Muscle layer of colon (tissue), 2 donors: ENCODE measurements at regions not wholly inside any gene's neighbourhood (a gene's known extent, or its start where the extent isn't known, plus 50 kb on each side); places are given as distances from the start of the nearest gene placed in this dataset.
"Not testable (repeated sequence)": the region's sequence is repeated elsewhere in the genome, so short reads cannot be mapped to it uniquely, and the experiment has no call there.

Experiments used
- H3K27ac ChIP-seq: one replicate; pipeline ENCODE4 v1.7.0; 2013; ENCODE audit warnings: low read depth, mild to moderate bottlenecking, low read length, moderate library complexity
- H3K27me3 ChIP-seq, 2 donors: one replicate each; pipeline ENCODE4 v1.7.0; 2013; ENCODE audit warnings: low read length in 2 of 2, mild to moderate bottlenecking in 2 of 2; ENCODE audit not compliant: insufficient read depth in 2 of 2, control insufficient read depth in 1 of 2
- H3K36me3 ChIP-seq: one replicate; pipeline ENCODE4 v1.7.0; 2013; ENCODE audit warnings: mild to moderate bottlenecking, low read length; ENCODE audit not compliant: insufficient read depth
- H3K4me1 ChIP-seq: one replicate; pipeline ENCODE4 v1.7.0; 2013; ENCODE audit warnings: mild to moderate bottlenecking, low read length; ENCODE audit not compliant: insufficient read depth
- H3K4me3 ChIP-seq, 2 donors: one replicate each; pipeline ENCODE4 v1.7.0; 2013; ENCODE audit warnings: low read length in 2 of 2, low read depth in 1 of 2, mild to moderate bottlenecking in 1 of 2, moderate library complexity in 1 of 2
- H3K9ac ChIP-seq: one replicate; pipeline ENCODE4 v1.7.0; 2013; ENCODE audit warnings: low read length
- H3K9me3 ChIP-seq: one replicate; pipeline ENCODE4 v1.7.0; 2013; ENCODE audit warnings: mild to moderate bottlenecking, low read length
- donor health status: abdominal sarcoma.
- donor health status: Adenocarcinoma of cecum.

DNA sequence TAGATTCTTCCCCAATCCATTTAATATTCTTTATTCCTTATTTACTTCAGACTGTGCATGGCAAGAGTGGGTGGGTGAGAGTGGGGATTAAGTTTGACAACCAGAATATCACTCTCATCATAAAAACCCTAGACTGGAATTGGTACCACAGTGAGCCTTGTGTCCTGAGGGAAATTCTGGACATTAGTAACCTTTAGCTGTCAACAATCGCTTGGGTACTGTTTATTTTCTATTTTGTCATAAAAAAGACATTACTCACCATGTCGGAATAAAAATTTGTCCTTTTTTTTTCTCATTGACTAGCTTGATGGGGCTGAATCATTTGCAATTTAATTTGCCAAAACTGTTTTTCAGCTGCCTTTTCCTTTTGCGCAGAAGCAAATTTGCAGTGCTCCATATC, 176.1 kb upstream of the SEMA3C start:
- no peak overlapping the region for H3K27ac ChIP-seq

GRCh38 chr7:81081616-81082015, 162.8 kb upstream of the SEMA3C start:
- Histone ChIP-seq H3K36me3 (no peaks in the 10 kb centered on the region), H3K27ac (no peak overlapping the region)

More for the DNA sequence above, 176.1 kb upstream of the SEMA3C start:
- Histone ChIP-seq H3K4me3 (no peak overlapping the region), H3K9ac (no peak overlapping the region), H3K9me3 (no peaks in the 10 kb centered on the region), H3K36me3 (no peaks in the 10 kb centered on the region), H3K27me3 (no peaks in the 10 kb centered on the region), H3K4me1 (no peaks in the 10 kb centered on the region)

DNA sequence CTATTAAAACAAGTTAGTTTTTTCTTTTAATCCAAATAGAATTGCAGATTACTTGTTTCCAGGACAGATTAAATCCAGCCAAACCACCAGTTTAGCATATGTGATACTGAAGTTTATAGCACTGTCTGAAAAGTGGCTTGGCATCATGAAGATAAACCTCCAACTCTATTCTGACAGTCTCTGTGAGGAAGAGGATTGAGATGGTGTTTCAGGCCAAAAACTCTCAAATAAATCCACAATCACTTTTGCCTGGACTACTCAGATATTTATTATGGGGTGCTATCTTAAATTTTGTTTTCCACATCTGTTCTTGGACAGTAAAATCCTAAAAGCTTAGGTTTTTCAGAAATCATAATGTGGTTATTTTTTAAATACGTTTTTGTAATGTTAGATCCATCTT, 161.7 kb upstream of the SEMA3C start:
- Histone ChIP-seq H3K9ac (no peak overlapping the region), H3K27me3 (no peaks in the 10 kb centered on the region), H3K36me3 (no peaks in the 10 kb centered on the region), H3K4me1 (no peaks in the 10 kb centered on the region), H3K9me3 (peaks cover 8% of the 10 kb centered on the region), H3K27ac (no peak overlapping the region), H3K4me3 (no peak overlapping the region)

More at GRCh38 chr7:81081616-81082015, 162.8 kb upstream of the SEMA3C start:
- Histone ChIP-seq H3K4me1 (no peaks in the 10 kb centered on the region), H3K4me3 (no peak overlapping the region), H3K9ac (no peak overlapping the region), H3K9me3 (peaks cover 8% of the 10 kb centered on the region), H3K27me3 (no peaks in the 10 kb centered on the region)

- H3K4me3 ChIP-seq, result no peak overlapping the region
- no peak overlapping the region for H3K27ac ChIP-seq
- no peaks in the 10 kb centered on the region for H3K27me3 ChIP-seq
- H3K36me3 ChIP-seq, result no peaks in the 10 kb centered on the region
- no peak overlapping the region for H3K9ac ChIP-seq
- H3K9me3 ChIP-seq, result peaks cover 8% of the 10 kb centered on the region
- no peaks in the 10 kb centered on the region for H3K4me1 ChIP-seq
Observed at GRCh38 chr7:81079746-81080145, 160.9 kb upstream of the SEMA3C start.

GRCh38 chr7:81075150-81075549, 156.3 kb upstream of the SEMA3C start:
- no peak overlapping the region for H3K27ac ChIP-seq
- no peaks in the 10 kb centered on the region for H3K27me3 ChIP-seq
- H3K4me3 ChIP-seq, result no peak overlapping the region
- H3K9ac ChIP-seq, result no peak overlapping the region
- peaks cover 8% of the 10 kb centered on the region for H3K9me3 ChIP-seq
- no peaks in the 10 kb centered on the region for H3K4me1 ChIP-seq
- no peaks in the 10 kb centered on the region for H3K36me3 ChIP-seq

DNA sequence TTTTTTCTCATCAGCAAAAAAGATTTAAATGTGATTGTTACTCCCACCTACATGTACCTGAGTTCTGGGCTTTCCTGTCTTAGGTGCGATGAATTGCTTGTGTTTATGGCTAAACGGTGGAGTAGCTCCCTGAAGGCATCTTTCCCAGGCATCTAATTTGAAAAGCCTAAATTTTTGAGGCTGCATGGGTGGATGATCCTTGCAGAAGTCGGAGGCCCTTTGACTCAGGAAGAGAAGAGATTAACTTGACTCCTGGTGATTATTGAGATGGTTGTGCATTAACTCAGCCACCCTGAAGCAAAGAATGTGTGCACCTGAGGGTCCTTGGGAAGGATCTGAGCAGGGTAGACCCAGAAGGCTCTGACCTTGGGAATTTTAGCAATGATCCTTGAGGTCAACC, 155.6 kb upstream of the SEMA3C start:
- H3K4me1 ChIP-seq, result no peaks in the 10 kb centered on the region
- H3K9ac ChIP-seq, result no peak overlapping the region
- H3K27ac ChIP-seq, result no peak overlapping the region
- H3K27me3 ChIP-seq, result no peaks in the 10 kb centered on the region
- no peaks in the 10 kb centered on the region for H3K36me3 ChIP-seq
- H3K9me3 ChIP-seq, result peaks cover 8% of the 10 kb centered on the region
- no peak overlapping the region for H3K4me3 ChIP-seq

DNA sequence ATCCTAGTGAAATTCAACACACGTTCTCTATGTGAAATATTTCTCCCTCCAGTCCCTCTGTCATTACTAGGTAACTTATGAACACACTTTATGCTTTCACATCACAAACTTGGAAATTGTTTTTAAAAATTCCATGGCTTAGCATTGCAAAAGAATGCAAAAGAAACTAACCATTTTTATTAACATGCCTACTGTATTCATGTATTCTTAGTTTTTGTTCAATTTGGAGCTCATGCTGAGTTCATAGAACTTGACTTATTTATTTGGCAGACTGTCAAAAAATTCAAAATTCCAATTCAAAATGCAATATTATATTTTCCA, 155.0 kb upstream of the SEMA3C start:
- Histone ChIP-seq H3K27me3 (no peaks in the 10 kb centered on the region), H3K4me1 (no peaks in the 10 kb centered on the region), H3K27ac (no peak overlapping the region), H3K9me3 (peaks cover 8% of the 10 kb centered on the region), H3K36me3 (no peaks in the 10 kb centered on the region), H3K9ac (no peak overlapping the region), H3K4me3 (no peak overlapping the region)

DNA sequence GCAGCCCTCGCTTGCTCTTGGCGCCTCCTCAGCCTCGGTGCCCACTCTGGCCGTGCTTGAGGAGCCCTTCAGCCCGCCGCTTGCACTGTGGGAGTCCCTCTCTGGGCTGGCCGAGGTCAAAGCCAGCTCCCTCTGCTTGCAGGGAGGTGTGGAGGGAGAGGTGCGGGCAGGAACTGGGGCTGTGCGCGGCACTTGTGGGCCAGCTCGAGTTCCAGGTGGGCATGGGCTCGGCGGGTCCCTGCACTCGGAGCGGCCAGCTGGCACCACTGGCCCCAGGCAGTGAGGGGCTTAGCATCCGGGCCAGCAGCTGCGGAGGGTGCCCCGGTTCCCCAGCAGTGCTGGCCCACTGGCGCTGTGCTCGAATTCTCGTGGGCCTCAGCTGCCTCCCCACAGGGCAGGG, 152.1 kb upstream of the SEMA3C start:
- H3K9me3 ChIP-seq, result no peaks in the 10 kb centered on the region
- no peaks in the 10 kb centered on the region for H3K4me1 ChIP-seq
- no peak overlapping the region for H3K27ac ChIP-seq
- no peaks in the 10 kb centered on the region for H3K27me3 ChIP-seq
- H3K4me3 ChIP-seq, result no peak overlapping the region
- no peaks in the 10 kb centered on the region for H3K36me3 ChIP-seq
- H3K9ac ChIP-seq, result no peak overlapping the region

- no peaks in the 10 kb centered on the region for H3K27me3 ChIP-seq
- H3K36me3 ChIP-seq, result no peaks in the 10 kb centered on the region
- H3K9ac ChIP-seq, result no peak overlapping the region
Observed at GRCh38 chr7:81066797-81067196, 147.9 kb upstream of the SEMA3C start.

DNA sequence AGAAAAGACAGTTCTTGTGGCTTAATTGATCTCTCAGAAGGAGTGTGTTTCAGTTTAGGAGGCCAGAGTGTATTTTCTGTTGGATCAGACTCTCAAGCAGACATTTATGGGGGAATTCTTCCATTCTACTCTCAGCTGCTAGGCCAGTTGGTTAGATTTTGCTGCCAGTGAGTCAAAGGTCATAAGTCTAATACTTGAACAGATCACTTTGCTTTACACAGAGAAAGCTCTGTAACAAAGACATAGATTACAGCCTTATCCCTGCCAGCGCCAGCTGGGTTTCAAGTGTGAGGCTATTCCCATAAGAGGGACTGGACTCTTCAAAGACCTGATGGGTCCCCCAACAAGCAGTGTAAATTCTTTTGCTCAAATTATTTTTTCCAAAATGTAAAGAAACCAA, 145.6 kb upstream of the SEMA3C start:
- Histone ChIP-seq H3K36me3 (no peaks in the 10 kb centered on the region), H3K9ac (no peak overlapping the region), H3K4me1 (peaks cover 25% of the 10 kb centered on the region), H3K27me3 (no peaks in the 10 kb centered on the region), H3K27ac (no peak overlapping the region), H3K9me3 (no peaks in the 10 kb centered on the region), H3K4me3 (no peak overlapping the region)

More at GRCh38 chr7:81066797-81067196, 147.9 kb upstream of the SEMA3C start:
- Histone ChIP-seq H3K27ac (no peak overlapping the region), H3K4me1 (peaks cover 25% of the 10 kb centered on the region), H3K4me3 (no peak overlapping the region), H3K9me3 (no peaks in the 10 kb centered on the region)

- no peaks in the 10 kb centered on the region for H3K27me3 ChIP-seq
Observed at GRCh38 chr7:81062755-81063154, 143.9 kb upstream of the SEMA3C start.

DNA sequence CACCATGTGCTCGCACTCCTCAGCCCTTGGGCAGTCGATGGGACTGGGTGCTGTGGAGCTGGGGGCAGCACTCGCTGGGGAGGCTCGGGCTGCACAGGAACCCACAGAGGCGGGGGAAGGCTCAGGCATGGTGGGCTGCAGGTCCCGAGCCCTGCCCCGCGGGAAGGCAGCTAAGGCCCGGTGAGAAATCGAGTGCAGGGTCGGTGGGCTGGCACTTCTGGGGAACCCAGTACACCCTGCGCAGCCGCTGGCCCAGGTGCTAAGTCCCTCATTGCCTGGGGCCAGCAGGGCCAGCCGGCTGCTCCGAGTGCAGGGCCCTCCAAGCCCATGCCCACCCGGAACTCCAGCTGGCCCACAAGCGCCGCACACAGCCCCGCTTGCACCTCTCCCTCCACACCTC, 138.6 kb upstream of the SEMA3C start:
- H3K4me3 ChIP-seq, H3K36me3 ChIP-seq, H3K4me1 ChIP-seq, H3K27me3 ChIP-seq, H3K9me3 ChIP-seq, H3K9ac ChIP-seq, H3K27ac ChIP-seq: not testable (repeated sequence)

More at GRCh38 chr7:81062755-81063154, 143.9 kb upstream of the SEMA3C start:
- peaks cover 25% of the 10 kb centered on the region for H3K4me1 ChIP-seq
- H3K9ac ChIP-seq, result no peak overlapping the region
- H3K4me3 ChIP-seq, result no peak overlapping the region
- no peaks in the 10 kb centered on the region for H3K36me3 ChIP-seq
- H3K9me3 ChIP-seq, result no peaks in the 10 kb centered on the region
- no peak overlapping the region for H3K27ac ChIP-seq
